SKM-1 treated with dmso at 0.1 percent for 144 hours (cell line): ENCODE measurements at regions not wholly inside any gene's neighbourhood (a gene's known extent, or its start where the extent isn't known, plus 50 kb on each side); places are given as distances from the start of the nearest gene placed in this dataset.

ENCODE experiments used
- DNase-seq: peaks from one replicate; lab custom pipeline; 2025; ENCODE audit not compliant: unreplicated experiment; lab: John Stamatoyannopoulos, UW

- no peak for DNase-seq
These were observed 151.6 kb downstream of the TTC32 start for GRCh38 chr2:19750136-19750535.

GRCh38 chr2:19749507-19749836 is 152.3 kb downstream of the TTC32 start:
- DNase-seq: no peak

- DNase-seq: no peak
These were observed 152.9 kb downstream of the TTC32 start for GRCh38 chr2:19748711-19749506.

GRCh38 chr2:19748073-19748375 is 153.8 kb downstream of the TTC32 start:
- no peak for DNase-seq

GRCh38 chr2:19747310-19748072 is 154.3 kb downstream of the TTC32 start:
- no peak for DNase-seq

- DNase-seq: no peak
These were observed 155.0 kb downstream of the TTC32 start for GRCh38 chr2:19746611-19747309.

- DNase-seq: no peak
These were observed 155.6 kb downstream of the TTC32 start for GRCh38 chr2:19746137-19746600.

- no peak for DNase-seq
These were observed 156.3 kb downstream of the TTC32 start for GRCh38 chr2:19745318-19746136.

- no peak for DNase-seq
These were observed 157.2 kb downstream of the TTC32 start for GRCh38 chr2:19744456-19745199.

- DNase-seq: no peak
These were observed 158.1 kb downstream of the TTC32 start for GRCh38 chr2:19743641-19744040.

GRCh38 chr2:19742872-19743271 is 158.9 kb downstream of the TTC32 start:
- no peak for DNase-seq

GRCh38 chr2:19739256-19739655 is 162.5 kb downstream of the TTC32 start:
- no peak for DNase-seq

GRCh38 chr2:19738707-19739106 is 163.1 kb downstream of the TTC32 start:
- DNase-seq: no peak

GRCh38 chr2:19736191-19736831 is 165.5 kb downstream of the TTC32 start:
- no peak for DNase-seq

GRCh38 chr2:19733951-19734425 is 167.8 kb downstream of the TTC32 start:
- DNase-seq: no peak

GRCh38 chr2:19733390-19733789 is 168.4 kb downstream of the TTC32 start:
- no peak for DNase-seq

- DNase-seq: no peak
These were observed 169.5 kb downstream of the TTC32 start for GRCh38 chr2:19732255-19732654.

GRCh38 chr2:19731515-19731914 is 170.3 kb downstream of the TTC32 start:
- DNase-seq: no peak

GRCh38 chr2:19731037-19731436 is 170.7 kb downstream of the TTC32 start:
- no peak for DNase-seq

GRCh38 chr2:19728125-19728524 is 173.7 kb downstream of the TTC32 start:
- DNase-seq: no peak
